Ovary (tissue), 7 donors: ENCODE measurements at regions not wholly inside any gene's neighbourhood (a gene's known extent, or its start where the extent isn't known, plus 50 kb on each side); places are given as distances from the start of the nearest gene placed in this dataset.

Experiments used
- DNase-seq, 5 donors: peaks; one replicate each; pipeline ENCODE4 v3.0.0-alpha.2; 2019 to 2020
- H3K27ac ChIP-seq, 2 donors: fragments of 200-600 bp; one replicate each; pipeline versions ENCODE4 v1.5.1 to v1.8.0; 2019 to 2022
- H3K27me3 ChIP-seq: fragments of 200-600 bp; one replicate; pipeline ENCODE4 v1.8.0; 2022
- H3K36me3 ChIP-seq: fragments of 200-600 bp; sonication (generic); one replicate; pipeline ENCODE4 v1.5.1; 2019
- H3K4me1 ChIP-seq: one replicate; pipeline ENCODE4 v1.8.1; 2013; ENCODE audit warnings: mild to moderate bottlenecking, moderate library complexity; ENCODE audit not compliant: insufficient read depth
- H3K4me3 ChIP-seq: fragments of 200-600 bp; sonication (generic); one replicate; pipeline ENCODE4 v1.5.1; 2017
- H3K9me3 ChIP-seq, 2 donors: fragments of 200-600 bp in 1 of 2; sonication (generic) in 1 of 2; one replicate each; pipeline versions ENCODE4 v1.5.1 to v1.8.1; 2013 to 2019; ENCODE audit warnings: mild to moderate bottlenecking in 1 of 2, moderate library complexity in 1 of 2
- EP300 ChIP-seq: sonication (generic); formaldehyde crosslinking; IDR thresholded peaks from one replicate; pipeline ENCODE4 v1.6.1; 2017; ENCODE audit warnings: antibody characterized with exemption
- POLR2A ChIP-seq: fragments of 450-650 bp; IDR thresholded peaks from one replicate; pipeline ENCODE4 v1.6.1; 2017; ENCODE audit warnings: antibody characterized with exemption, mild to moderate bottlenecking, moderate library complexity
- WGBS, 3 donors: extraction: QIAGEN DNeasy Blood & Tissue Kit in 1 of 3; methylation state at CpG; one replicate each; pipeline versions ENCODE4 v1.1.5 to v1.1.7; 2013 to 2017; 5-methylcytosine and 5-hydroxymethylcytosine counted together
- intact Hi-C, 4 donors: fragments of 100-400 bp; cut with DNase I; formaldehyde crosslinking; loops; one replicate each; pipeline versions ENCODE4 v1.11.0 to v1.15.1; 2022 to 2023
- TF ChIP-seq, protein P1 (sequence below), 3 donors: fragments of 450-650 bp in 2 of 3; fragments of 200-600 bp in 1 of 3; IDR thresholded peaks; one replicate each; pipeline versions ENCODE4 v1.5.1 to v1.8.0; 2016 to 2022; ENCODE audit warnings: antibody characterized with exemption in 3 of 3, mild to moderate bottlenecking in 1 of 3
- donor health status: DM: no; HTN: no; CAD: no; lungs with moderate emphysema.
- donor health status: DM: no; HTN: no; CAD: no.
- donor health status: Bipolar disorder and iron deficiency.
- donor health status: DM: no; HTN: no; CAD: no.
- donor health status: DM: yes; HTN: yes; CAD: no.

DNA sequence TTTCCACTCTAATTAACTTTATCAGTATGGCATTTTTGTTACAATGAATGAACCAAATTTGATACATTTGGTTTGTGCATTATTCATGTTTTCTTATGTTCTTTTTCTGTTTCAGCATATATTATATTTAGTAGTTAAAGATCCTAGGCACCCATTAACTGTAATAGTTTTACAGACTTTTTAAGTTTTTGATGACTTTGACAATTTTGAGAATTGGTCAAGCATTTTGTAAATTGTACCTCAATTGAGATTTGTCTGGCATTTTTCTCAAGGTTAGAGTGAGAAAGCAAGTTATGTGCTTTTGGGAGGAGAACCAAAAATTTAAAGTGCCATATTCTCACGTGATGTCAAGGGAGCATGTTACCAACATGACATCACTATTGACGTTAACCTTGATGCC, 1019.2 kb downstream of the CDH11 start:
- no peaks in the 10 kb centered on the region for H3K4me1 ChIP-seq
- no peak overlapping the region for H3K27ac ChIP-seq
- DNase-seq: no peak
- H3K27me3 ChIP-seq: no peaks in the 10 kb centered on the region
- WGBS, 3 donors: 64 to 69% (median 69%) methylated on average over 2 of the region's 2 CpGs
- H3K36me3 ChIP-seq: no peaks in the 10 kb centered on the region
- no peak overlapping the region for H3K4me3 ChIP-seq
- no peak for TF ChIP-seq POLR2A
- TF ChIP-seq, protein P1, sequence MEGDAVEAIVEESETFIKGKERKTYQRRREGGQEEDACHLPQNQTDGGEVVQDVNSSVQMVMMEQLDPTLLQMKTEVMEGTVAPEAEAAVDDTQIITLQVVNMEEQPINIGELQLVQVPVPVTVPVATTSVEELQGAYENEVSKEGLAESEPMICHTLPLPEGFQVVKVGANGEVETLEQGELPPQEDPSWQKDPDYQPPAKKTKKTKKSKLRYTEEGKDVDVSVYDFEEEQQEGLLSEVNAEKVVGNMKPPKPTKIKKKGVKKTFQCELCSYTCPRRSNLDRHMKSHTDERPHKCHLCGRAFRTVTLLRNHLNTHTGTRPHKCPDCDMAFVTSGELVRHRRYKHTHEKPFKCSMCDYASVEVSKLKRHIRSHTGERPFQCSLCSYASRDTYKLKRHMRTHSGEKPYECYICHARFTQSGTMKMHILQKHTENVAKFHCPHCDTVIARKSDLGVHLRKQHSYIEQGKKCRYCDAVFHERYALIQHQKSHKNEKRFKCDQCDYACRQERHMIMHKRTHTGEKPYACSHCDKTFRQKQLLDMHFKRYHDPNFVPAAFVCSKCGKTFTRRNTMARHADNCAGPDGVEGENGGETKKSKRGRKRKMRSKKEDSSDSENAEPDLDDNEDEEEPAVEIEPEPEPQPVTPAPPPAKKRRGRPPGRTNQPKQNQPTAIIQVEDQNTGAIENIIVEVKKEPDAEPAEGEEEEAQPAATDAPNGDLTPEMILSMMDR (IDR thresholded peaks at IDR 0.05): no peak
- TF ChIP-seq EP300: no peak
- intact Hi-C loops: no loop called here
- H3K9me3 ChIP-seq: no peaks in the 10 kb centered on the region

DNA sequence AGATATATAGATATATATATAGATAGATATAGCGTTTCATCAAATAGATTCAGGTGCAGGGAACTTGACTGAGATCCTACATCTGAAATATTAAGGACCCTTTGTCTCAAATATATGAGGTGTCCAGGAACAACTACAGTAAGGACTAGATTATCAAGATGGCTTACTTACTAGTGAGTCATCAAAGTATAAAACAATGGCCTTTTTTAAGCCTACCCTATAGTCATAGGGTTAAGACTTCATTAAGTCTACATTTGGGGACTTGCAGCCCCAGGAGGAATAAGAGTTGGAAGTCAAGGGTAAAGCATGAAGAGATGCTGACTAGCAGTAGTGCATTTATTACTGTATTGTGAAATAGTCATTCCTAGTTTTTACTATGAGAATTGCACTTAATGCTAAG, 1023.4 kb downstream of the CDH11 start:
- no peaks in the 10 kb centered on the region for H3K9me3 ChIP-seq
- H3K4me3 ChIP-seq: no peak overlapping the region
- H3K27me3 ChIP-seq: no peaks in the 10 kb centered on the region
- no peak for DNase-seq
- intact Hi-C loops: no loop called here
- no peaks in the 10 kb centered on the region for H3K4me1 ChIP-seq
- TF ChIP-seq POLR2A (no peak), EP300 (no peak)
- TF ChIP-seq, protein P1 (IDR thresholded peaks at IDR 0.05): no peak
- WGBS, 3 donors: 91 to 92% (median 92%) methylated on average over 1 of the region's 1 CpG
- H3K27ac ChIP-seq: no peak overlapping the region
- no peaks in the 10 kb centered on the region for H3K36me3 ChIP-seq

DNA sequence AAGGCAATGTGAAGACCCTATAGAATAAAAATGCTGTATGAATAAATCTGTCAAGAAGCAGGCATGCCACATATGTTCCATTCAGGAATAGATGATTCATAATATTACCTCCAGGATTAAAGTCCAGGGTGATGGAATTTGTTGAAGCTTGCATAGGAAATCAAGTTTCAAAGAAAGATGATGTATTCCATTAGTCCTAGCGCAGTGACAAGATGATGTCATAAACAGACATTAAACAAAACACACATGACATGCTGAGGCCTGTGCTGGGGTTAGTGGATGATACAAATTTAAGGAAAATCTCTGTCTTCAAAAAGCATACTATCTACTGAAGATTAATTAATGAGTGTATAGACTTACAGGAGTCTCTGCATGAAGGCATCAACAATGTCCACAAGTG, 1025.2 kb downstream of the CDH11 start:
- whole genome bisulfite sequencing, 3 donors: 90 to 98% (median 97%) methylated on average over 1 of the region's 1 CpG
- Histone ChIP-seq H3K27ac (no peak overlapping the region), H3K4me3 (no peak overlapping the region), H3K9me3 (no peaks in the 10 kb centered on the region), H3K4me1 (no peaks in the 10 kb centered on the region), H3K27me3 (no peaks in the 10 kb centered on the region), H3K36me3 (no peaks in the 10 kb centered on the region)
- DNase-seq: no peak
- intact Hi-C loops: no loop called here
- TF ChIP-seq, protein P1 (IDR thresholded peaks at IDR 0.05): no peak
- TF ChIP-seq POLR2A: no peak
- no peak for TF ChIP-seq EP300

DNA sequence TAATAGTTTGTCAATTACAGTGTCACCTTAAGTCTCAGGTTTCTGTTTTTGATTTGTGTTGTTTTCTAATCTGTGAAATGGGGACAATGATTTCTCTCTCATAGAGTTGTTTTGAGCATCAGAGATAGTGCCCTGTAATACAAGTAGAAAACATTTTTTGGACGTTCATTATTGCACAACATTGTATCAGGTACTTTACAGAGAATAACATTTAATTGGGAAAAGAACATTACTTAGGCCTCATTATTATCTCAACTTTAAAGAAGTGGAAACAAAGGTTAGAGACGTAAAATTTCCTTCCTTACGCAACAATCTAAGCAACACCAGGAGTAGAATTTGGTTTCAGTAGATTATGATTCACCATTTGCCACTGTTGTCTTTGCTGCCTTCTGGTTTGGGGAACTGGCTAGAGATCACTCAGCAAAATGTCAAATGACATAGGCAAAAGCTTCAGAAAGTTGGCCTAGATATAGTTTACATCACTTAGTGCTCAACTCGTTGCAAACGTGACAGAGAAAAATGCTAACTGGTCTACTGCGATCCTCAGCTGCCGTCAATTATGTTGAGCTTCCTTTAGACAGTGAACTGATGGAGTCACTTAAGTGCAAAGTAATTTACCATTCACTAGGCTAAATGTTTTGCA, 1026.8 kb downstream of the CDH11 start:
- no peak for DNase-seq
- Histone ChIP-seq H3K4me1 (no peaks in the 10 kb centered on the region), H3K36me3 (no peaks in the 10 kb centered on the region), H3K4me3 (no peak overlapping the region), H3K9me3 (no peaks in the 10 kb centered on the region), H3K27me3 (no peaks in the 10 kb centered on the region), H3K27ac (no peak overlapping the region)
- TF ChIP-seq EP300 (no peak), POLR2A (no peak)
- TF ChIP-seq, protein P1 (IDR thresholded peaks at IDR 0.05): no peak
- 68 to 82% (median 71%) methylated on average over 7 of the region's 7 CpGs for WGBS, 3 donors
- intact Hi-C loops: no loop called here
